ENCODE measurements at regions not wholly inside any gene's neighbourhood (a gene's known extent, or its start where the extent isn't known, plus 50 kb on each side); places are given as distances from the start of the nearest gene placed in this dataset.
"Not testable (repeated sequence)": the region's sequence is repeated elsewhere in the genome, so short reads cannot be mapped to it uniquely, and the experiment has no call there.

GRCh38 chr18:78799382-78800089 is 180.1 kb upstream of the SALL3 start:
- no peak for TF ChIP-seq CTCF (IDR thresholded peaks at IDR 0.05; ENCODE audit: low read depth, low read length)
- no peak overlapping the region for H3K4me3 ChIP-seq (ENCODE audit: low read depth, low read length)

GRCh38 chr18:78800102-78800851 is 179.3 kb upstream of the SALL3 start:
- not testable (repeated sequence) for H3K4me3 ChIP-seq (ENCODE audit: low read depth, low read length)

GRCh38 chr18:78801011-78801410 is 178.6 kb upstream of the SALL3 start:
- H3K4me3 ChIP-seq (ENCODE audit: low read depth, low read length): no peak overlapping the region
- no peak for TF ChIP-seq CTCF (IDR thresholded peaks at IDR 0.05; ENCODE audit: low read depth, low read length)

- H3K4me3 ChIP-seq (ENCODE audit: low read depth, low read length): no peak overlapping the region
- TF ChIP-seq CTCF (IDR thresholded peaks at IDR 0.05; ENCODE audit: low read depth, low read length): no peak
Observed at GRCh38 chr18:78803104-78803503, 176.5 kb upstream of the SALL3 start.

GRCh38 chr18:78804206-78805030 is 175.2 kb upstream of the SALL3 start:
- no peak for TF ChIP-seq CTCF (IDR thresholded peaks at IDR 0.05; ENCODE audit: low read depth, low read length)
- no peak overlapping the region for H3K4me3 ChIP-seq (ENCODE audit: low read depth, low read length)

GRCh38 chr18:78805840-78806239 is 173.8 kb upstream of the SALL3 start:
- TF ChIP-seq CTCF (IDR thresholded peaks at IDR 0.05; ENCODE audit: low read depth, low read length): no peak
- no peak overlapping the region for H3K4me3 ChIP-seq (ENCODE audit: low read depth, low read length)

GRCh38 chr18:78807668-78808067 is 171.9 kb upstream of the SALL3 start:
- no peak overlapping the region for H3K4me3 ChIP-seq (ENCODE audit: low read depth, low read length)
- TF ChIP-seq CTCF (IDR thresholded peaks at IDR 0.05; ENCODE audit: low read depth, low read length): no peak
